GM18499 (cell line): ENCODE measurements at regions not wholly inside any gene's neighbourhood (a gene's known extent, or its start where the extent isn't known, plus 50 kb on each side); places are given as distances from the start of the nearest gene placed in this dataset.
"Not testable (repeated sequence)": the region's sequence is repeated elsewhere in the genome, so short reads cannot be mapped to it uniquely, and the experiment has no call there.

Source experiments
- ATAC-seq: cut with Tn5 transposase; IDR thresholded peaks from one replicate; pipeline ENCODE4 v1.9.1; 2021; ENCODE audit warnings: moderate number of reproducible peaks; ENCODE audit not compliant: insufficient read depth, unreplicated experiment

DNA sequence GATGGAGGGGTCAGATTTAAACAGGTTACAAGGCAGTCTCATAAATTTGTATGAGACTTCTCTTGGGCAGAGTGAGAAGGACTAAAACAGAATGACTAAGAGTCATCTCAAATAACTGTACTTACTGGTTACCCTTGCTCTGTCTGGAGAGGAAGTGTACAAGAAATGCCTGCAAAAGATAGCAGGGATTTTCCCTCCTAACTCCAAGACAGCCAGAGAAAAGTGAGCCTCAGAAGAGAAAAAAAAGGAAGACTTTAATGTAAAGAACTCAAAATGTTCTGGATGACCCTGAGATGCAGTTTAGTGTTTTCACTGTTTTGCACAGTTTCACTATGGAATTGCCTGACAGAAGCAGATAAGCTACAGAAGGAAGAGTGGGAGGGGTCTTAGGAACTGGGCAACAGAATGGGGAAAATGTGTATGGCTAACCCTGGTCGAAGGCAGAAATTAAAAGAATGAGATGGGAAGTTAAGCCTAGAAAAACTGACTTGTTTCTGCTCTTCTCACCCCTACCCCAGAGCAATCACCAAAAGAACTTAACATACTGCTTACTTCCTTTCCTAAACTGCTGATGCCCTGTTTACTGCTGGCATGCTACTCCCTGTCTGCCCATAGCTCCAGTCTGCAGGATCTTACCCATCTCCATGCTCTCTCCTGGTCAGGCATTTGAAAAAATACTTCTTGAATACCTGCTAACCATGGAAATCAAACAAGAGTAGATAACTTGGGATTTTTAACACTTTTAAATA is 98.1 kb upstream of the MARCKS start:
- ATAC-seq = no peak

GRCh38 chr6:113762641-113763040 is 94.5 kb upstream of the MARCKS start:
- ATAC-seq = no peak

GRCh38 chr6:113763311-113763766 is 93.8 kb upstream of the MARCKS start:
- ATAC-seq = no peak

GRCh38 chr6:113763876-113764275 is 93.3 kb upstream of the MARCKS start:
- ATAC-seq = peak; percentile 48

- ATAC-seq = no peak
Measured at GRCh38 chr6:113765909-113766308, 91.2 kb upstream of the MARCKS start.

DNA sequence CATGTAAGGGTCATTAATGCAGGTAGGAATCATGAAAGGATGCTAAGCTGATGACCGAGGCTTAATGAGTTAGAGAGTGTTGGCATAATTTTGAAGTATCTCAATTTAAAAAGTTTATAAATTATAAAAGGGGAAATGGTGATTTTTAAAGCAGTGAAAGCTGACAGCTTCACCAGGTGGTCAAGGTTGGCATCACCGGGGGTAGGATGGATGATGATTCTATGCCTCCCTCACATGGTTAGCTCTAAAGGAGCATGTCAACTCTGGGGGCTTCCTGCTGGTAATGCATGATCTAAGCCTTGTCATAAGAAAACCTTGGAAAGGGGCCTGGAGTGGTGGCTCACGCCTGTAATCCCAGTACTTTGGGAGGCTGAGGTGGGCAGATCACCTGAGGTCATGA is 89.2 kb upstream of the MARCKS start:
- ATAC-seq = no peak

GRCh38 chr6:113772961-113773360 is 84.2 kb upstream of the MARCKS start:
- no peak for ATAC-seq

DNA sequence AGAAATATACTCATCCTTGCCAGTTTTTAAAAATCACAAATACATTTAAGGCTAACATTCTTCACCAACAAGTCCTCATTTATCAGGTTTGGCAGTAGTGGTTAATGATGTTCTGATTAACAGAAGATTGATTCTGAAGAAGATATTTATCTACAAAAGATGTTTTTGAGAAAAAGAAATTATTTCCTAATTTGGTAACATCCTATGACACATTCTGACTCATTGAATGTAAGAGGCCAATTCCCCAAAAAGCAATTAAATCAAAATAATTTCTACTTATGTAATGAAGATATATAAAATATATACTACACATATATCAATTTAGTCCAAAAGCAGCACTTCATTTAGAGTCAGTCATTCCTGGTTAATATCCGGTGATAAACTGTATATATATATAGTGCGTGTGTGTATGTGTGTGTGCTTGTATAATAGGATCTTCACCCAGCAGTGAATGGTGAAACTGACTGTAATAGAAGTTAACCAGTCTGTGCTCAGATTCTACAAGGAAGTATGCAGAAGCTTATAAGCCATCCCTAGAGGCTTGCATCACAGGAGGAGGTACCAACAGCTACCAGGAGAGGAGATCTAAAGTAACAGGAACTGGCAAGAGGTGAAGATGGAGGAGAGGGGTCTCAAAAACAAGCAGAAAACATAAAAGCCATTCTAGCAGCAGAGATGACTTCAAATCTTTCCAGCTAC is 82.9 kb upstream of the MARCKS start:
- ATAC-seq = no peak

DNA sequence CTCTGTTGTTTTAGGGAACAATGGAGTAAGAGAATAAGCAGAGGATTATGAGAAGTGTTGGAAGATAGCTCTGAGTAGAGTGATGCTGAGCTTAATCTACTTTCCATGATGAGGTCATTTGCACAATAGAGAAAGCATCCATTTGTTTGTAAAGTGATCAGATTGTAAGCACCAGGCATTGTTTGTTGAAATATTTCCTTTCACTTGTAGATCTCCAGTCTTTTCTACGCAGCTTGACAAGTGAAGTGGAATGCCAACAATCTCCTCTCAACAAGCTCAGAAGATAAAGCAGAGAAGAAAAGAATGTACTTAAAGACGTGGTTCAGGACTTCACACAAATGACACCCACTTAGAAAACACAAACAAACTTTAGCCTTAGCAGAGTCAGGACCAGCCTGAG is 80.1 kb upstream of the MARCKS start:
- ATAC-seq = no peak

- no peak for ATAC-seq
Measured at GRCh38 chr6:113777601-113778000, 79.5 kb upstream of the MARCKS start.

GRCh38 chr6:113779656-113780055 is 77.5 kb upstream of the MARCKS start:
- ATAC-seq = no peak

DNA sequence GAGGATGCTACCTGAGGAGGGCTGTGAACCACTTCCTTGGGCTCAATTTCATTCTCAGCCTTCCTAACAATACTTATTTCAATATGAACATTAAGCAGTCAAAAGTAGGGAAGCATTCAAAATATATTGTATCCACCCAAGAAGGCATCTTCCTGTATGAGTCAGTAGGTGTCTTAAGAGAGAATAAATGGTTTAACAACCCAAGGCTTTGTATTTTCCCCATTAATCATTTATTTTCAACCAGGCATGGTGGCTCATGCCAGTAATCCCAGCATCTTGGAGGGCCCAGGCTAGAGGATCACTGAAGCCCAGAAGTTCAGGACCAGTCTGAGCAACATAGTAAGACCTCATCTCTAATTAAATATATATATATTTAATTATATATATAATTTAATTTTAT is 74.5 kb upstream of the MARCKS start:
- no peak for ATAC-seq

GRCh38 chr6:113786168-113786567 is 71.0 kb upstream of the MARCKS start:
- no peak for ATAC-seq

GRCh38 chr6:113788586-113788985 is 68.6 kb upstream of the MARCKS start:
- ATAC-seq = no peak

GRCh38 chr6:113791225-113791624 is 65.9 kb upstream of the MARCKS start:
- not testable (repeated sequence) for ATAC-seq

DNA sequence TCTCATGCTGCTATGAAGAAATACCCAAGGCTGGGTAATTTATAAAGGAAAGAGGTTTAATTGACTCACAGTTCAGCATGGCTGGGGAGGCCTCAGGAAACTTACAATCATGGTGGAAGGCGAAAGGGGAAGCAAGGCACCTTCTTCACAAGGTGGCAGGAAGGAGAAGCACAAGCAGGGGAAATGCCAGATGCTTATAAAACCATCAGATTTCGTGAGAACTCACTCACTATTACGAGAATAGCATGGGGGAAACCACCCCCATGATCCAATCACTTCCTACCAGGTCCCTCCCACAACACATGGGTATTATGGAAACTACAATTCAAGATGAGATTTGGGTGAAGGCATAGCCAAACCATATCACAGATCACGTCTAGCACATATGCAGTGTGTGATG is 61.8 kb upstream of the MARCKS start:
- ATAC-seq = not testable (repeated sequence)

DNA sequence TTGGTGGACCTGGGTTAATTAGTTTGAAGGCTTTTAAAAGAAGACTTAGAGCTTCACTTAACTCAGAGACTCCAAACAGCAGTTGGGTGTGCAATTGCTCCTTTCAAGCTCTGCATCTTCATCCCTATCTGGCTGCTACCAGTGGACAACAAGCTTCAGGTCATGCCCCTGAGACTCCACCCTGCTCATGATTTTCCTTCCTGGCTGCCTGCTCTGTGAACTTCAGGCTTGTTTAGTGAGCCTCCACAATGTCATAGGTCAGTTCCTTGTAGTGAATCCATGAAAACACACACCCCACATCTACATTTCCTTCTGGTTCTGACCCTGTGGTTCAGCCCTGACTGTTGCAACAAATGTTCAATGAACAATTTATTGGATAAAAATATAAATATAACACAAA is 61.1 kb upstream of the MARCKS start:
- no peak for ATAC-seq

- ATAC-seq = no peak
Measured at GRCh38 chr6:113802779-113803178, 54.4 kb upstream of the MARCKS start.

- ATAC-seq = peak; percentile 90
Measured at GRCh38 chr6:113805173-113805790, 51.9 kb upstream of the MARCKS start.

DNA sequence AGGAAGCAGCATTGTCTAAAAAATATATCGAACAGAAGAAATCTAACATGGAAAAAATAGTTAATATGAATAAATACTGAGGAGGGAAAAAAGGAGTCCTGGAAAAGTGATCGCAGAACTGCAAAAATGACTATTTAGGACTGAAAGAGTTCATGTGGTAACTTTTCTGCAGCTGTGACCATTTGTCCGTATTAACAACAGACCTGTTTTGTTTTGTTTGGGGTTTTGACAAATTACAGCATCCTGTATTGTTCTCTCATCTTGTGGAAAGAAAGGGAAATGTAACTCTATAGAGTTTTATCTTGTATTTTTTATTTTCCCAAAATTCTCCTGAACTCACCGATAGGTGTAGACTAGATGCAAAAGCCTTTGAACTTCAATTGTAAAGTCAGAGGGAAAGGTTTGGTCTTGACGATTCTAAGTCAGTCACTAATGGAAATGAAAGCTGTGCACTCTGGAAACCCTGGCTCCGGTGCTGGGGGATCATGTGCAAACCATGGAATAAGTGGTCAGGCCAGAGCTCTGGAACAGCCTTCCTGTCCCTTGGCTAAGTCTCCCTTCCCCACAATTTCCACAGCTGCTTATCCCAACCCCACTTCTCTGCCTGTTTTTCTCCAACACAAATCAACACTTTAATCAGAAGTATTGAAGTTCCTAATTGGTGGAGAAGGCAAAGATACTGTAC is 51.2 kb upstream of the MARCKS start:
- ATAC-seq = no peak
